Lower leg skin (tissue), 4 donors: ENCODE measurements at regions not wholly inside any gene's neighbourhood (a gene's known extent, or its start where the extent isn't known, plus 50 kb on each side); places are given as distances from the start of the nearest gene placed in this dataset.
"Not testable (repeated sequence)": the region's sequence is repeated elsewhere in the genome, so short reads cannot be mapped to it uniquely, and the experiment has no call there.

ENCODE experiments used
- DNase-seq, 2 donors: peaks; one replicate each; pipeline ENCODE4 v3.0.0-alpha.2; 2019; ENCODE audit warnings: low spot score in 2 of 2
- H3K4me3 ChIP-seq: fragments of 200-600 bp; sonication (generic); 2 replicates; pipeline ENCODE4 v1.5.1; 2017; ENCODE audit warnings: mild to moderate bottlenecking, low read depth; ENCODE audit not compliant: poor library complexity, severe bottlenecking
- POLR2A ChIP-seq, 2 donors: fragments of 450-650 bp; IDR thresholded peaks; one replicate each; pipeline ENCODE4 v1.6.1; 2016 to 2017; ENCODE audit warnings: antibody characterized with exemption in 2 of 2, mild to moderate bottlenecking in 1 of 2, moderate library complexity in 1 of 2
- WGBS, 2 donors: methylation state at CpG; one replicate each; pipeline ENCODE4 v1.1.5; 2018; 5-methylcytosine and 5-hydroxymethylcytosine counted together
- intact Hi-C: fragments of 100-400 bp; cut with DNase I; formaldehyde crosslinking; loops from one replicate; pipeline ENCODE4 v1.15.0; 2023; ENCODE audit warnings: low total_unique reads
- TF ChIP-seq, protein P1 (sequence below), 3 donors: fragments of 450-650 bp; IDR thresholded peaks; one replicate each; pipeline ENCODE4 v1.5.1; 2016; ENCODE audit warnings: antibody characterized with exemption in 3 of 3, mild to moderate bottlenecking in 3 of 3, moderate library complexity in 2 of 3

DNA sequence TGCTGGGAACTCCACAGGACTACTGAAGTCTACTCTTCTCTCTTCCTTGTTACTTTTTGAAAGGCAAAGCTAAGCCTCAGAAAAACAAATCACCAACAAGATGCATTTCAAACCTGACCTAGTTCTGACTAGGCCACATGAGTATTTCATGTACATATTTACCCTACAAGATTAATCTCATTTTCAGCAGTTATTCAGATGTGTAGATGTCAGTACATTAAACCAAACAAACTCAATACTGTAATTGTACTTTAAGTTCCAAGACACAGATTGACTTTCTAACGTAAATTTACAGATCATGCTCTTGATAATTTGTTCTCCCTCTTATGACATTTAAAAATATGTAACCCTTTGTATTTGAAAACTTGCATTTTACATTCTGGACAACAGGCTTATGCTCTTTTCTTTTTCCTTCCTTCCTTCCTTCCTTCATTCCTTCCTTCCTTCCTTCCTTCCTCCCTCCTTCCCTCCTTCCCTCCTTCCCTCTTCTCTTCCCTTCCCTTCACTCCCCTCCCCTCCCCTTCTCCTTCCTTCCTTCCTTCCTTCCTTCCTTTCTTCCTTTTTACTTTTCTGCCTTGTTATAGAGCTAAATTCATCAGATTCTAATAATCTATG, 1653.4 kb downstream of the EFNA5 start:
- 58 to 59% methylated on average over 1 of the region's 1 CpG for WGBS, 2 donors
- no peak overlapping the region for H3K4me3 ChIP-seq
- no peak for DNase-seq
- intact Hi-C loops, result no loop called here
- TF ChIP-seq POLR2A (IDR thresholded peaks at IDR 0.05), result no peak

DNA sequence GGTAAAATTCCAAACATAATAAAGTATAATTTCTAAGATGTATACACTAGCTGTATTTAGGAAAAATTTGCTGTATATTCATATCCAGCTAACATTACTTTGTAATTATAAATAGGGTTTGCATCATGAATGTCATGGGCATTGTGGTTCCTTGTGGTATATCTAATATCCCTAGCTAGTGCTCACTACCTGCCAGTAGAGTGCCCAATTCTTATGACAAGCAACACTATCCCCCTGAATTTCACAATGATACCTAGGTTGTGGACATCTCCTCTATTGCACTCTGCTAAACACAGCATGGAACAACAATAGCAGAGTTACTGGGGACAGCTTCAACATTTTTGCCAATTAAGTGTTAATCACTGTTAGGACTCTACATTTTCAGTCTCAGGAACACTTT, 1656.5 kb downstream of the EFNA5 start:
- intact Hi-C loops, result no loop called here
- no peak for DNase-seq
- H3K4me3 ChIP-seq, result no peak overlapping the region
- TF ChIP-seq, protein P1, sequence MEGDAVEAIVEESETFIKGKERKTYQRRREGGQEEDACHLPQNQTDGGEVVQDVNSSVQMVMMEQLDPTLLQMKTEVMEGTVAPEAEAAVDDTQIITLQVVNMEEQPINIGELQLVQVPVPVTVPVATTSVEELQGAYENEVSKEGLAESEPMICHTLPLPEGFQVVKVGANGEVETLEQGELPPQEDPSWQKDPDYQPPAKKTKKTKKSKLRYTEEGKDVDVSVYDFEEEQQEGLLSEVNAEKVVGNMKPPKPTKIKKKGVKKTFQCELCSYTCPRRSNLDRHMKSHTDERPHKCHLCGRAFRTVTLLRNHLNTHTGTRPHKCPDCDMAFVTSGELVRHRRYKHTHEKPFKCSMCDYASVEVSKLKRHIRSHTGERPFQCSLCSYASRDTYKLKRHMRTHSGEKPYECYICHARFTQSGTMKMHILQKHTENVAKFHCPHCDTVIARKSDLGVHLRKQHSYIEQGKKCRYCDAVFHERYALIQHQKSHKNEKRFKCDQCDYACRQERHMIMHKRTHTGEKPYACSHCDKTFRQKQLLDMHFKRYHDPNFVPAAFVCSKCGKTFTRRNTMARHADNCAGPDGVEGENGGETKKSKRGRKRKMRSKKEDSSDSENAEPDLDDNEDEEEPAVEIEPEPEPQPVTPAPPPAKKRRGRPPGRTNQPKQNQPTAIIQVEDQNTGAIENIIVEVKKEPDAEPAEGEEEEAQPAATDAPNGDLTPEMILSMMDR (IDR thresholded peaks at IDR 0.05), result no peak
- no peak for TF ChIP-seq POLR2A (IDR thresholded peaks at IDR 0.05)

DNA sequence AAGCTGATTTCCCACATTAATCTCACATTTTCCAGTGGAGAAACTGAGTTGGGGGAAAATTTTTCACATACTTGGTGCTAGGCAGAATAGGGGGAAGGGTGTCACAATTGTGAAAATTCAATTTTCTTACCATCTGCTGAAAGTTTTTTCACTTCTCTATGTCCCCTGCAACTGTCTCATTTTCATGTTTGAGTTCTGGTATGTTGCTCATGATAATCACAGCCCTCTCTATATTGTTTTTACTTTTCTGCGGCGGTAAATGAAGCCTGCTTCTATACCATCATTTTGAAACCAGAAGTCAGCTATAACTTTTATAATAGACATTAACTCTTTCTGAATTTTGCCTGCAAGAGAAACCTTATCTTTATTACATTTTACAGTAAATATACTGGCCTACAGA, 1664.5 kb downstream of the EFNA5 start:
- intact Hi-C loops, result no loop called here
- no peak for DNase-seq
- TF ChIP-seq, protein P1 (IDR thresholded peaks at IDR 0.05), result no peak
- TF ChIP-seq POLR2A (IDR thresholded peaks at IDR 0.05), result no peak
- no peak overlapping the region for H3K4me3 ChIP-seq
- 96 to 99% methylated on average over 2 of the region's 2 CpGs for WGBS, 2 donors

DNA sequence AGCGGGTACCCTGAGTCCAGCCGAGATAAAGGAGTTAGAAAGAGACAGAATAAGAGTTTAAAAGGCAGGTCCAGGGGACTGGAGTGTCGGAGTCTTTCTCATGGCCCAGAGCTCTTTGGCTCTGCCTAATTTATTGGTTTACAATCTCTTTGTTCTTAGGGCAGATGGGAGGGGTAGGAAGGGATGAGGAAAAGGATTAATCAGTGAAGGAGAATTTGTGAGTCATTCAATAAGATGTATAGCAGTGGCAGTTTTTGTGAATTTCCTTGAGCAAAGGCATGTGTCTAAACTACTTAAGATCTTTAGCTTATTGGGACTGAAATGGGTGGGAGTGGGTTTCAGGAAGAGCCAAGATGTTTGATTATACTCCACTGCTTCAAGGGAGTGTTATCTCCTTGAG, 1671.7 kb downstream of the EFNA5 start:
- H3K4me3 ChIP-seq, DNase-seq, intact Hi-C loops: not testable (repeated sequence)
- WGBS, 2 donors, result 76 to 82% methylated on average over 3 of the region's 3 CpGs

DNA sequence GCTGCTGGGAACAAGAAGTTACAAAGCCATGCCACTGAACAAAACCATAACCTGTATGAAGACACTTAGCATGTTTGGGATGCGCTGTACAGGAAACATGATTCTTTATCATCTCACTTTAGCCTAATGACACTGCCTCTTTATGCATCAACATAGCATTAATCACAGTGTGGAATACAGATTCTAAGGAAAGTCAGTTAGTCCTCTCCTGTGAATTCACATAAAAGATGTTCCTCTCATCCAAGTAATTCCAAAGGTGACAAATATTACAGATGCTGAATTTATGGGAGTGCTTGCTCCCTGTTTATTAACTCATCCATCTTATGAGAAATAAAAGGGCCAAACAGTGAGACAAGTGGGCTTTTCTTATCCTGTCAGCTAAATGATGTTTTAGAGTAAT, 1677.7 kb downstream of the EFNA5 start:
- H3K4me3 ChIP-seq, result no peak overlapping the region
- no peak for DNase-seq
- intact Hi-C loops, result no loop called here
- WGBS, 2 donors, result 97 to 100% methylated on average over 1 of the region's 1 CpG
- TF ChIP-seq, protein P1 (IDR thresholded peaks at IDR 0.05), result no peak
- no peak for TF ChIP-seq POLR2A (IDR thresholded peaks at IDR 0.05)

DNA sequence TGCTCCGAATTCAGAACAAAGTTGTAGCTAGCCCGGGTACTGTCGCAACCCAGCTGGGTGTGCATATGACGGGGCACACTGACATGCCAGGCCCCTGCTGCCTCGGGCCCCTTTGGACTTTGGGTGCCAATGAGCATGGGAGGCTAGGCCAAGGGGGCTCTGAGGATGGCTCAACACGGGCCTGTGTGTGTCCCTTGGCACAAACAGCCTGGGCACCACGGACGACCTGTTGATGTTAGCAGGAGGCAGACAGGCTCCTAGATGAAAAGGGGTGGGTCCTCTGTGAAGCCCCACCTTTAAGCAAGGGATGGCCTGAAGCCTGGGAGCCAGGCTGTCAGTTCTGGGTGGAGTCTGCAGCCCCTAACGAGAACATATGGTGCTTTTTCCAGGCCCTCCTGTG, 1688.2 kb downstream of the EFNA5 start:
- TF ChIP-seq POLR2A (IDR thresholded peaks at IDR 0.05), result no peak
- TF ChIP-seq, protein P1 (IDR thresholded peaks at IDR 0.05), result no peak
- no peak overlapping the region for H3K4me3 ChIP-seq
- intact Hi-C loops, result no loop called here
- peak in 1 of 2 donors; percentile 61 for DNase-seq
- 78 to 90% methylated on average over 9 of the region's 9 CpGs for WGBS, 2 donors

DNA sequence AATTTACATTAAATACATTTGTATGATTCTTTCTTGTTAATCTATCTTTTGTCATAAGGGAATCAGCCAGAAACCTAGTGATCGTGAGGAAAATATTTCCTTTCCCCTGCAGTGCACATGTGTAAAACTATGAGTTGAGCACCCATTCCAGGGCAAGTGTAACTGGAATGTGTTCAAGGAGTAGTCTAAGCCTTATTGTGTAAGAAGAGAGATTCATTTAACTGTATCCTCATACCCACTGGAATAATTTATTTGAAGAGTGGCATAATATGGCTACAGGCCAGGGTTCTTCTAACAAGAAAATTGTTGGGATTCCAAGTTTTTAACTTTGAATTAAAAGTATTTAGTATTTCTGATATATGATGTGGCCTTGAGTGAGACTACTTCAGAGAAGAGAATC, 1692.7 kb downstream of the EFNA5 start:
- intact Hi-C loops, result no loop called here
- H3K4me3 ChIP-seq, result no peak overlapping the region
- DNase-seq, result no peak
- TF ChIP-seq, protein P1 (IDR thresholded peaks at IDR 0.05), result no peak
- TF ChIP-seq POLR2A (IDR thresholded peaks at IDR 0.05), result no peak
- WGBS, 2 donors, result 43 to 46% methylated on average over 1 of the region's 1 CpG
